Natural killer cell (primary cell): ENCODE measurements at regions not wholly inside any gene's neighbourhood (a gene's known extent, or its start where the extent isn't known, plus 50 kb on each side); places are given as distances from the start of the nearest gene placed in this dataset.

ENCODE experiments used
- ATAC-seq, 3 donors: fragments of 150-1000 bp in 2 of 3; fragments of 200-7000 bp in 1 of 3; cut with Tn5 transposase; 1 replicate in 1 of 3; 2 replicates in 2 of 3; pipeline ENCODE4 v1.10.0; 2021; ENCODE audit warnings: mild to moderate bottlenecking in 2 of 3, moderate library complexity in 2 of 3
- DNase-seq, 2 donors: peaks; one replicate each; pipeline versions ENCODE4 v3.0.0 to v3.0.0-alpha.2; 2013 to 2021; ENCODE audit warnings: mixed read lengths in 1 of 2
- H3K27ac ChIP-seq: one replicate; pipeline ENCODE4 v1.5.1; 2013; ENCODE audit warnings: mild to moderate bottlenecking, low read length
- H3K27me3 ChIP-seq: one replicate; pipeline ENCODE4 v1.6.1; 2013; ENCODE audit warnings: low read length; ENCODE audit not compliant: control insufficient read depth, insufficient read depth
- H3K36me3 ChIP-seq: one replicate; pipeline ENCODE4 v1.6.1; 2013; ENCODE audit warnings: low read length; ENCODE audit not compliant: control insufficient read depth, insufficient read depth
- H3K4me1 ChIP-seq: one replicate; pipeline ENCODE4 v1.6.1; 2013; ENCODE audit warnings: low read length; ENCODE audit not compliant: control insufficient read depth, insufficient read depth
- H3K4me3 ChIP-seq: one replicate; pipeline ENCODE4 v1.5.1; 2013; ENCODE audit warnings: low read length
- H3K9me3 ChIP-seq: one replicate; pipeline ENCODE4 v1.6.1; 2013; ENCODE audit warnings: low read length; ENCODE audit not compliant: control insufficient read depth, insufficient read depth
- H3K27ac Mint-ChIP-seq, 2 donors: one replicate each; pipeline ENCODE4 v1.8.0; 2022; ENCODE audit warnings: mild to moderate bottlenecking in 2 of 2, mixed read lengths in 2 of 2, moderate library complexity in 1 of 2
- H3K27me3 Mint-ChIP-seq, 2 donors: one replicate each; pipeline ENCODE4 v1.8.0; 2022; ENCODE audit warnings: low read depth in 2 of 2, mixed read lengths in 2 of 2
- H3K36me3 Mint-ChIP-seq: one replicate; pipeline ENCODE4 v1.8.0; 2022; ENCODE audit warnings: mixed read lengths
- H3K4me1 Mint-ChIP-seq, 2 donors: one replicate each; pipeline ENCODE4 v1.8.0; 2022; ENCODE audit warnings: mixed read lengths in 2 of 2
- H3K4me3 Mint-ChIP-seq: one replicate; pipeline ENCODE4 v1.8.0; 2022; ENCODE audit warnings: mild to moderate bottlenecking, moderate library complexity, mixed read lengths
- H3K9me3 Mint-ChIP-seq, 2 donors: one replicate each; pipeline ENCODE4 v1.8.0; 2022; ENCODE audit warnings: mixed read lengths in 2 of 2
- WGBS: methylation state at CpG from one replicate; pipeline ENCODE4 v1.1.7; 2013; ENCODE audit warnings: missing lambda C conversion rate; ENCODE audit not compliant: insufficient coverage; 5-methylcytosine and 5-hydroxymethylcytosine counted together
- intact Hi-C: fragments of 100-400 bp; cut with micrococcal nuclease; formaldehyde crosslinking; loops from one replicate; pipeline ENCODE4 v1.14.2; 2022
- TF ChIP-seq, protein P1 (sequence below): fragments of 200-600 bp; IDR thresholded peaks from one replicate; pipeline ENCODE4 v1.8.0; 2022; ENCODE audit warnings: antibody characterized with exemption

DNA sequence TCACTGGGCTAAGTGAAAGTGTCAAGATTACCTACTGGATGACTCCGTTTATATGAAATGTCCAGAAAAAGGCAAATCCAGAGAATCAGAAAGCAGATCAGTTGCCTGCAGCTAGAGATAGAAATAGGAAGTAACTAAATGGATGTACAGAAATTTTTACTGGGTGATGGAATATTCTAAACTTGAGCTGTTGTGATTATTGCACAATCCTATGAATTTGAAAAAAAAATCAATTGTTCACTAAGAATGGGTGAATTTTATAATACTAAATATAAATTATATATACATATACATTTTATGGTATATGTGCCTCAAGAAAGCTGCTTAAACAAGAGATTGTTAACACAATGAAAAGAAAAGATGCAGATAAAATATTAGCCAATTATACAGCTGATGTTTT, 181.1 kb upstream of the C16orf82 start:
- Mint-ChIP-seq H3K4me3 (no peak overlapping the region), H3K27ac (no peak overlapping the region), H3K36me3 (no peaks in the 10 kb centered on the region), H3K9me3 (no peaks in the 10 kb centered on the region), H3K27me3 (peaks cover 13 to 23% of the 10 kb centered on the region in 2 donors), H3K4me1 (no peaks in the 10 kb centered on the region)
- no peaks in the 10 kb centered on the region for H3K4me1 ChIP-seq
- no peaks in the 10 kb centered on the region for H3K9me3 ChIP-seq
- WGBS: 86% methylated on average over 1 of the region's 1 CpG
- TF ChIP-seq, protein P1, sequence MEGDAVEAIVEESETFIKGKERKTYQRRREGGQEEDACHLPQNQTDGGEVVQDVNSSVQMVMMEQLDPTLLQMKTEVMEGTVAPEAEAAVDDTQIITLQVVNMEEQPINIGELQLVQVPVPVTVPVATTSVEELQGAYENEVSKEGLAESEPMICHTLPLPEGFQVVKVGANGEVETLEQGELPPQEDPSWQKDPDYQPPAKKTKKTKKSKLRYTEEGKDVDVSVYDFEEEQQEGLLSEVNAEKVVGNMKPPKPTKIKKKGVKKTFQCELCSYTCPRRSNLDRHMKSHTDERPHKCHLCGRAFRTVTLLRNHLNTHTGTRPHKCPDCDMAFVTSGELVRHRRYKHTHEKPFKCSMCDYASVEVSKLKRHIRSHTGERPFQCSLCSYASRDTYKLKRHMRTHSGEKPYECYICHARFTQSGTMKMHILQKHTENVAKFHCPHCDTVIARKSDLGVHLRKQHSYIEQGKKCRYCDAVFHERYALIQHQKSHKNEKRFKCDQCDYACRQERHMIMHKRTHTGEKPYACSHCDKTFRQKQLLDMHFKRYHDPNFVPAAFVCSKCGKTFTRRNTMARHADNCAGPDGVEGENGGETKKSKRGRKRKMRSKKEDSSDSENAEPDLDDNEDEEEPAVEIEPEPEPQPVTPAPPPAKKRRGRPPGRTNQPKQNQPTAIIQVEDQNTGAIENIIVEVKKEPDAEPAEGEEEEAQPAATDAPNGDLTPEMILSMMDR: no peak
- no peaks in the 10 kb centered on the region for H3K27me3 ChIP-seq
- no peak for DNase-seq
- no peak for ATAC-seq
- H3K4me3 ChIP-seq: no peak overlapping the region
- intact Hi-C loops: no loop called here
- no peak overlapping the region for H3K27ac ChIP-seq
- H3K36me3 ChIP-seq: no peaks in the 10 kb centered on the region

DNA sequence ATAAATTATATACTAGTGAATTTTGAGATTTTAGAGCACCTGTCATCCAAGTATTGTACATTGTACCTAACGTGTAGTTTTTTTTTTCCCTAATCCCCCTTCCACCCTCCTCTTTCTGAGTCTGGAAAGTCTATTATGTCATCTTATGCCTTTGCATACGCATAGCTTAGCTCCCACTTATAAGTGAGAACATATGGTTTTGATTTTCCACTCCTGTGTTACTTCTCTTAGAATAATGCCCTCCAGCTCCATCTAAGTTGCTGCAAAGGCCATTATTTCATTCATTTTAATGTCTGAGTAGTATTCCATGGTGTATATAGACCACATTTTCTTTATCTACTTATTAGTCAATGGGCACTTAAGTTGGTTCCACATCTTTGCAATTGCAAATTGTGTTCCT, 177.0 kb upstream of the C16orf82 start:
- WGBS: 67% methylated on average over 1 of the region's 2 CpGs
- ATAC-seq (no peak), DNase-seq (no peak)
- TF ChIP-seq, protein P1: no peak
- Histone ChIP-seq H3K4me3 (no peak overlapping the region), H3K27ac (no peak overlapping the region), H3K36me3 (no peaks in the 10 kb centered on the region), H3K9me3 (no peaks in the 10 kb centered on the region), H3K4me1 (no peaks in the 10 kb centered on the region), H3K27me3 (no peaks in the 10 kb centered on the region)
- Mint-ChIP-seq H3K9me3 (no peaks in the 10 kb centered on the region), H3K4me3 (no peak overlapping the region), H3K36me3 (no peaks in the 10 kb centered on the region), H3K27ac (no peak overlapping the region), H3K4me1 (no peaks in the 10 kb centered on the region), H3K27me3 (peaks cover 10 to 20% of the 10 kb centered on the region in 2 donors)
- intact Hi-C loops: no loop called here

- DNase-seq (no peak), ATAC-seq (no peak)
- Mint-ChIP-seq H3K4me3 (no peak overlapping the region), H3K27ac (no peak overlapping the region), H3K27me3 (peaks cover 20 to 28% of the 10 kb centered on the region in 2 donors), H3K36me3 (no peaks in the 10 kb centered on the region), H3K9me3 (no peaks in the 10 kb centered on the region), H3K4me1 (no peaks in the 10 kb centered on the region)
- Histone ChIP-seq H3K4me3 (no peak overlapping the region), H3K36me3 (no peaks in the 10 kb centered on the region), H3K27ac (no peak overlapping the region), H3K27me3 (no peaks in the 10 kb centered on the region), H3K4me1 (no peaks in the 10 kb centered on the region), H3K9me3 (no peaks in the 10 kb centered on the region)
- intact Hi-C loops: no loop called here
- TF ChIP-seq, protein P1: no peak
These were observed 168.5 kb upstream of the C16orf82 start for GRCh38 chr16:26898200-26898599.

- ATAC-seq (no peak), DNase-seq (no peak)
- TF ChIP-seq, protein P1: no peak
- intact Hi-C loops: no loop called here
- Mint-ChIP-seq H3K27me3 (peaks cover 14 to 15% of the 10 kb centered on the region in 2 donors), H3K27ac (no peak overlapping the region), H3K36me3 (no peaks in the 10 kb centered on the region), H3K4me3 (no peak overlapping the region), H3K4me1 (no peaks in the 10 kb centered on the region), H3K9me3 (no peaks in the 10 kb centered on the region)
- H3K4me3 ChIP-seq: no peak overlapping the region
- no peak overlapping the region for H3K27ac ChIP-seq
- H3K9me3 ChIP-seq: no peaks in the 10 kb centered on the region
- no peaks in the 10 kb centered on the region for H3K27me3 ChIP-seq
- 86% methylated on average over 6 of the region's 6 CpGs for WGBS
- no peaks in the 10 kb centered on the region for H3K36me3 ChIP-seq
- H3K4me1 ChIP-seq: no peaks in the 10 kb centered on the region
These were observed 165.4 kb upstream of the C16orf82 start for GRCh38 chr16:26901196-26901861.
